Colonic mucosa (tissue), 4 donors: ENCODE measurements at regions not wholly inside any gene's neighbourhood (a gene's known extent, or its start where the extent isn't known, plus 50 kb on each side); places are given as distances from the start of the nearest gene placed in this dataset.
"Not testable (repeated sequence)": the region's sequence is repeated elsewhere in the genome, so short reads cannot be mapped to it uniquely, and the experiment has no call there.

Experiments used
- DNase-seq: peaks from one replicate; pipeline ENCODE4 v3.0.0-alpha.2; 2020
- H3K27ac ChIP-seq: fragments of 200-600 bp; one replicate; pipeline ENCODE4 v1.8.0; 2021
- H3K27me3 ChIP-seq: fragments of 200-600 bp; one replicate; pipeline ENCODE4 v1.8.0; 2021
- H3K36me3 ChIP-seq: fragments of 200-600 bp; one replicate; pipeline ENCODE4 v1.8.0; 2021
- H3K4me1 ChIP-seq: fragments of 200-600 bp; one replicate; pipeline ENCODE4 v1.8.0; 2021; ENCODE audit warnings: mild to moderate bottlenecking
- H3K4me3 ChIP-seq: fragments of 200-600 bp; one replicate; pipeline ENCODE4 v1.8.0; 2021
- H3K9ac ChIP-seq, 2 donors: one replicate each; pipeline ENCODE4 v1.7.0; 2013; ENCODE audit warnings: control low read depth in 2 of 2, low read depth in 2 of 2, low read length in 2 of 2
- H3K9me3 ChIP-seq: fragments of 200-600 bp; one replicate; pipeline ENCODE4 v1.8.0; 2021
- intact Hi-C: fragments of 100-400 bp; cut with DNase I; formaldehyde crosslinking; loops from one replicate; pipeline ENCODE4 v1.14.1; 2022
- TF ChIP-seq, protein P1 (sequence below): fragments of 200-600 bp; IDR thresholded peaks from one replicate; pipeline ENCODE4 v1.8.0; 2022; ENCODE audit warnings: antibody characterized with exemption, mild to moderate bottlenecking
- donor health status: healthy.
- donor health status: DM: no; HTN: no; CAD: no.
- donor health status: DM: no; HTN: no; CAD: no.

DNA sequence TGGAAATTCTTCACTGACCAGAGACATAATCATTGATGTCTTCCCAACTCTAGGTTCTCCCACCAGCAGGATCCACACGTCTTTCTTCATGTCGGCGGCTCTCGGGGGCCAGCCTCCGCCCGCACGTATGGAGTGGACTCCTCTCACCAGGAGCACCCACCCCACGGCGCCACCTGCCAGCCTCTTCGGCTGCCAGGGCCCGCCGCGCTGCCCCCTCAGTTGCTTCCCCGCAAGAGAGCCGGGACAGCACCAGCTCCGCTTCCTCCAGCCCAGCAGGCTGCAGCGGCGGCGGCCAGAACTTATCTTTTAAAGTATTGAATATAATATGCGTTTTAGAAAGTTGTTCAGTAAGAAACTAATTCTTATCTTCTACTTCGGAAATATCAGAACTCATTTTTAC is 273.5 kb downstream of the LIPI start:
- no peak overlapping the region for H3K4me3 ChIP-seq
- TF ChIP-seq, protein P1, sequence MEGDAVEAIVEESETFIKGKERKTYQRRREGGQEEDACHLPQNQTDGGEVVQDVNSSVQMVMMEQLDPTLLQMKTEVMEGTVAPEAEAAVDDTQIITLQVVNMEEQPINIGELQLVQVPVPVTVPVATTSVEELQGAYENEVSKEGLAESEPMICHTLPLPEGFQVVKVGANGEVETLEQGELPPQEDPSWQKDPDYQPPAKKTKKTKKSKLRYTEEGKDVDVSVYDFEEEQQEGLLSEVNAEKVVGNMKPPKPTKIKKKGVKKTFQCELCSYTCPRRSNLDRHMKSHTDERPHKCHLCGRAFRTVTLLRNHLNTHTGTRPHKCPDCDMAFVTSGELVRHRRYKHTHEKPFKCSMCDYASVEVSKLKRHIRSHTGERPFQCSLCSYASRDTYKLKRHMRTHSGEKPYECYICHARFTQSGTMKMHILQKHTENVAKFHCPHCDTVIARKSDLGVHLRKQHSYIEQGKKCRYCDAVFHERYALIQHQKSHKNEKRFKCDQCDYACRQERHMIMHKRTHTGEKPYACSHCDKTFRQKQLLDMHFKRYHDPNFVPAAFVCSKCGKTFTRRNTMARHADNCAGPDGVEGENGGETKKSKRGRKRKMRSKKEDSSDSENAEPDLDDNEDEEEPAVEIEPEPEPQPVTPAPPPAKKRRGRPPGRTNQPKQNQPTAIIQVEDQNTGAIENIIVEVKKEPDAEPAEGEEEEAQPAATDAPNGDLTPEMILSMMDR, result no peak
- no peak for DNase-seq
- intact Hi-C loops, result no loop called here
- H3K27ac ChIP-seq, result no peak overlapping the region
- H3K36me3 ChIP-seq, result no peaks in the 10 kb centered on the region
- no peaks in the 10 kb centered on the region for H3K27me3 ChIP-seq
- no peak overlapping the region for H3K9ac ChIP-seq
- H3K4me1 ChIP-seq, result no peaks in the 10 kb centered on the region
- no peaks in the 10 kb centered on the region for H3K9me3 ChIP-seq

DNA sequence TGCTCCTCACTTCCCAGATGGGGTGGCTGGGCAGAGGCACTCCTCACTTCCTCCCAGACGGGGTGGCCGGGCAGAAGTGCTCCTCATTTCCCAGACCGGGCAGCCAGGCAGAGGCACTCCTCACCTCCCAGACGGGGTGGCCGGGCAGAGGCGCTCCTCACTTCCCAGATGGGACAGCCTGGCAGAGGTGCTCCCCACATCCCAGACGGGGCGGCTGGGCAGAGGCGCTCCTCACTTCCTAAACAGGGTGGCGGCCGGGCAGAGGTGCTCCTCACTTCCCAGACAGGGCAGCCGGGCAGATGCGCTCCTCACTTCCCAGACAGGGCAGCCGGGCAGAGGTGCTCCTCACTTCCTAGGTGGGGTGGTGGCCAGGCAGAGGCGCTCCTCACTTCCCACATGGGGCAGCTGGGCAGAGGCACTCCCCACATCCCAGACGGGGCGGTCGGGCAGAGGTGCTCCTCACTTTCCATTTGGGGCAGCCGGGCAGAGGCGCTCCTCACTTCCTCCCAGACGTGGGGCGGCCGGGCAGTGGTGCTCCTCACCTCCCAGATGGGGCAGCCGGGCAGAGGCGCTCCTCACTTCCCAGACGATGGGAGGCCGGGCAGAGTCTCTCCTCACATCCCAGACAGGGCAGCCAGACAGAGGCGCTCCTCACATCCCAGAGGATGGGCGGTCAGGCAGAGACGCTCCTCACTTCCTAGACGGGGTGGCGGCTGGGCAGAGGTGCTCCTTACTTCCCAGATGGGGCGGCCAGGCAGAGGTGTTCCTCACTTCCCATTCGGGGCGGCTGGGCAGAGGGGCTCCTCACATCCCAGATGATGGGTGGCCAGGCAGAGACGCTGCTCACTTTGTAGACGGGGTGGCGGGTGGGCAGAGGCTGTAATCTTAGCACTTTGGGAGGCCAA is 274.5 kb downstream of the LIPI start:
- intact Hi-C loops, DNase-seq, H3K27ac ChIP-seq, H3K4me3 ChIP-seq, H3K27me3 ChIP-seq, H3K36me3 ChIP-seq, H3K9me3 ChIP-seq, H3K9ac ChIP-seq, H3K4me1 ChIP-seq: not testable (repeated sequence)

- H3K4me3 ChIP-seq, H3K4me1 ChIP-seq, H3K27me3 ChIP-seq, H3K36me3 ChIP-seq, DNase-seq, H3K9ac ChIP-seq, H3K27ac ChIP-seq, H3K9me3 ChIP-seq, intact Hi-C loops: not testable (repeated sequence)
These were observed 275.2 kb downstream of the LIPI start for GRCh38 chr21:13935396-13936032.

DNA sequence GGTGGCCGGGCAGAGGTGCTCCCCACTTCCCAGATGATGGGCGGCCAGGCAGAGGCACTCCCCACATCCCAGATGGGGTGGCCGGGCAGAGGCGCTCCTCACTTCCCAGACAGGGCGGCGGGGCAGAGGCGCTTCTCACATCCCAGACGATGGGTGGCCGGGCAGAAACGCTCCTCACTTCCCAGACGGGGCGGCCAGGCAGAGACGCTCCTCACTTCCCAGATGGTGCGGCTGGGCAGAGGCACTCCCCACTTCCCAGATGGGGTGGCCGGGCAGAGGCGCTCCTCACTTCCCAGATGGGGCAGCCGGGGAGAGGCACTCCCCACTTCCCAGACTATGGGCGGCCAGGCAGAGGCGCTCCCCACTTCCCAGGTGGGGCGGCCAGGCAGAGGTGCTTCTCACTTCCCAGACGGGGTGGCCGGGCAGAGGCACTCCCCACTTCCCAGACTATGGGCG is 275.8 kb downstream of the LIPI start:
- H3K4me1 ChIP-seq, H3K4me3 ChIP-seq, intact Hi-C loops, H3K9ac ChIP-seq, H3K9me3 ChIP-seq, H3K27me3 ChIP-seq, DNase-seq, H3K27ac ChIP-seq, H3K36me3 ChIP-seq: not testable (repeated sequence)

DNA sequence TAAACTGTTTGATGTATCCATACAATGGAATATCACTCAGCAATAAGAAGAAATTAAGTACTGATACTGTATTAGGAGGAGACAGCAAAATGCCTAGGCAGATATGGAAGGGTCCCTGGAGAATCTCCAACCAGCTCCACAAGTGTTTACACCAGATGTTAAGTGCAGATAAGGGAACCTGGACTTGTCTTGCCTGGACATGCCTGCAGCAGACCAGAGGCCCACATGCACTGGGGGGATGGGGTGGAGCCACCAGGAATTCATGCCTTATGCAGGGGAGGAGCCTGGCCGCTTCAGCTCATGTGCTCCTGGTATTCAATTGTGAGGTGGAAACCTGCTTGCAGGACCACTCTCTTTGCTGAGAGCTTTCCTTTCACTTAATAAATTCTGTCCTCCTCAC is 287.6 kb downstream of the LIPI start:
- H3K4me1 ChIP-seq, H3K9ac ChIP-seq, H3K9me3 ChIP-seq, intact Hi-C loops, H3K4me3 ChIP-seq, H3K36me3 ChIP-seq, H3K27ac ChIP-seq, DNase-seq, H3K27me3 ChIP-seq: not testable (repeated sequence)

DNA sequence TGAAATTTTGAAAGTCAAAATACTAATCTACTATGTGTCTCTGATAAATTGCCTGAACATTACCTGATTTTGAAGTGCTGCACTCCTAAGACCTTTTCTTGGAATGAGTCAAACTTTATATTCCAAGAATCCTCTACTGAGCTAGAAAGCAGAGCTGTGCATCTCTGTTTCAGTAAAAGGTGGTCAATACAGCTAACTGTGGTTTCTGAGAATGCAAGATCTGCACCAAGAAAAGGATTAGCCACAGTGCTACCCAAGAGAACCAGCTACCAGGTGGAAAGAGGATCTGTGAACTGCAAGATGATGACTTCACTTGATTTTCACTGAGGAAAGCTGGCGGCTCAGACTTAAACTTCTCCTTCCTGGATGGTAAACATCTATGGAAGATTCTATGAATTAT is 289.3 kb downstream of the LIPI start:
- H3K27ac ChIP-seq, intact Hi-C loops: not testable (repeated sequence)

GRCh38 chr21:13907385-13907784 is 297.8 kb downstream of the POTED start:
- H3K4me3 ChIP-seq, H3K36me3 ChIP-seq, H3K4me1 ChIP-seq, H3K9ac ChIP-seq, intact Hi-C loops, DNase-seq, H3K9me3 ChIP-seq, H3K27ac ChIP-seq, H3K27me3 ChIP-seq: not testable (repeated sequence)

More for the DNA sequence above, 289.3 kb downstream of the LIPI start:
- not testable (repeated sequence) for H3K4me1 ChIP-seq, H3K4me3 ChIP-seq, H3K9me3 ChIP-seq, H3K27me3 ChIP-seq, H3K9ac ChIP-seq, H3K36me3 ChIP-seq, DNase-seq

- H3K4me1 ChIP-seq, H3K4me3 ChIP-seq, DNase-seq, H3K27me3 ChIP-seq, intact Hi-C loops, H3K9me3 ChIP-seq, H3K27ac ChIP-seq, H3K36me3 ChIP-seq, H3K9ac ChIP-seq: not testable (repeated sequence)
These were observed 287.1 kb downstream of the POTED start for GRCh38 chr21:13896596-13897247.

- H3K36me3 ChIP-seq, H3K4me3 ChIP-seq, DNase-seq, H3K27ac ChIP-seq, H3K27me3 ChIP-seq, H3K4me1 ChIP-seq, H3K9ac ChIP-seq, H3K9me3 ChIP-seq, intact Hi-C loops: not testable (repeated sequence)
These were observed 284.0 kb downstream of the POTED start for GRCh38 chr21:13893617-13894016.

DNA sequence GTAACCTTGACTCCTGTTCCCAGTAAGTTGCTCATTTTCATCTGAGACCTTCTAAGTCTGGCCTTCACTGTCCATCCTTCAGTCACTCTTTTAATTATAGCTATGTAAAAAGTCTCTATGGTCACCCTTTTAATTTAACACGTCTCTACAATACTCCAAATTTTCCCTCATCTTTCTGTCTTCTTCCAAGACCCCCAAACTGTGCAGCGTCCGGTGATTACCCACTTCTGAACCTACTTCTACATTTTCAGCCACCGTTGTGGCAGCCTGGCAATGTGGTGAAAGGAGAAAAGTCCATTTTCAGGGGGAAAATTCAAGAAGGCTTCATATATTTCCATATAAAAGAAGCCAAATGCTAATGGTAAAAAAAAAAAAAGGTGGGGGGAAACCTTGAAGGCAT is 283.4 kb downstream of the POTED start:
- H3K9ac ChIP-seq, DNase-seq, H3K36me3 ChIP-seq, H3K27ac ChIP-seq, H3K4me1 ChIP-seq, H3K27me3 ChIP-seq, H3K4me3 ChIP-seq, H3K9me3 ChIP-seq, intact Hi-C loops: not testable (repeated sequence)

DNA sequence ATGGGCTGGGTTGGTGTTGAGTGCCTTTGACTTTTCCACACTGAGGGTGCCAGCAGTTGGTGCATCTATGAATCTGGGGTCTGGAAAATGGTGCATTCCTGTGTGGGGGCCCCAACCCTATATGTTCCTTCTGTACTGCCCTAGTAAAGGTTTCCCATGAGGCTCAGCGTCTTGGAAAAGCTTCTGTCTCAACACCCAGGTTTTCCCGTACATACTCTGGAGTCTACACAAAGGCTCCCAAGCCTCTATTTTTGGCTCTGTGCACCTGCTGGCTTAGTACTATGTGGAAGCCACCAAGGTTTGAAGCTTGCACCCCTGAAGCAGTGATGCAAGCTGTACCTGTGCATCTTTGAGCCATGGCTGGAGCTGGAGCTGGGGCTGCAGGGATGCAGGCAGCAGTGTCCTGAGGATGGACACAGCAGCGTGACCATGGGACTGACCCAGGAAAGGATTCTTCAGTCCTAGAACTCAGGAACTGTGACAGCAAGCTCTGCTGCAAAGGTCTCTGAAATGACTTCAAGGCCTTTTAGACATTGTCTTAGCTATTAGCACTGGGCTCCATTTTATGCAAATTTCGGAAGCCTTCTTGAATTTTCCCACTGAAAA is 282.7 kb downstream of the POTED start:
- H3K27ac ChIP-seq, H3K9me3 ChIP-seq, H3K9ac ChIP-seq, H3K36me3 ChIP-seq, H3K4me3 ChIP-seq, DNase-seq, H3K27me3 ChIP-seq, H3K4me1 ChIP-seq, intact Hi-C loops: not testable (repeated sequence)

GRCh38 chr21:13889176-13889575 is 279.6 kb downstream of the POTED start:
- H3K4me1 ChIP-seq, intact Hi-C loops, DNase-seq, H3K9ac ChIP-seq, H3K27ac ChIP-seq, H3K27me3 ChIP-seq, H3K9me3 ChIP-seq, H3K4me3 ChIP-seq, H3K36me3 ChIP-seq: not testable (repeated sequence)
